Left lung (tissue), 4 donors: ENCODE measurements at regions not wholly inside any gene's neighbourhood (a gene's known extent, or its start where the extent isn't known, plus 50 kb on each side); places are given as distances from the start of the nearest gene placed in this dataset.

Source experiments
- ATAC-seq: fragments of 200-7000 bp; cut with Tn5 transposase; one replicate; pipeline ENCODE4 v1.9.1; 2020; ENCODE audit warnings: moderate library complexity
- DNase-seq, 4 donors: peaks; one replicate each; pipeline ENCODE4 v3.0.0-alpha.2; 2013 to 2020
- H3K27ac ChIP-seq, 2 donors: fragments of 200-600 bp; sonication (generic) in 1 of 2; one replicate each; pipeline versions ENCODE4 v1.5.0 to v1.8.0; 2020 to 2021
- H3K27me3 ChIP-seq, 2 donors: fragments of 200-600 bp; sonication (generic) in 1 of 2; one replicate each; pipeline versions ENCODE4 v1.5.0 to v1.8.0; 2020 to 2021
- H3K36me3 ChIP-seq, 2 donors: fragments of 200-600 bp; sonication (generic) in 1 of 2; one replicate each; pipeline versions ENCODE4 v1.5.0 to v1.8.0; 2020 to 2021
- H3K4me1 ChIP-seq, 2 donors: fragments of 200-600 bp; one replicate each; pipeline ENCODE4 v1.8.0; 2021
- H3K4me3 ChIP-seq, 2 donors: fragments of 200-600 bp; sonication (generic) in 1 of 2; one replicate each; pipeline versions ENCODE4 v1.5.0 to v1.8.0; 2020 to 2021; ENCODE audit warnings: mild to moderate bottlenecking in 1 of 2
- H3K9me3 ChIP-seq, 2 donors: fragments of 200-600 bp; sonication (generic) in 1 of 2; one replicate each; pipeline versions ENCODE4 v1.5.0 to v1.8.0; 2020 to 2021
- intact Hi-C, 2 donors: fragments of 100-400 bp; cut with DNase I; formaldehyde crosslinking; loops; one replicate each; pipeline versions ENCODE4 v1.11.2 to v1.14.2; 2022
- TF ChIP-seq, protein P1 (sequence below), 2 donors: fragments of 200-600 bp; sonication (generic) in 1 of 2; IDR thresholded peaks; one replicate each; pipeline versions ENCODE4 v1.5.0 to v1.8.0; 2021; ENCODE audit warnings: antibody characterized with exemption in 2 of 2
- donor health status: DM: no; HTN: yes; CAD: no.
- donor health status: DM: no; HTN: no; CAD: no.

GRCh38 chr12:5259523-5259922 lies 172.4 kb upstream of the NTF3 start:
- intact Hi-C loops, result no loop called here
- DNase-seq (no peak), ATAC-seq (no peak)

DNA sequence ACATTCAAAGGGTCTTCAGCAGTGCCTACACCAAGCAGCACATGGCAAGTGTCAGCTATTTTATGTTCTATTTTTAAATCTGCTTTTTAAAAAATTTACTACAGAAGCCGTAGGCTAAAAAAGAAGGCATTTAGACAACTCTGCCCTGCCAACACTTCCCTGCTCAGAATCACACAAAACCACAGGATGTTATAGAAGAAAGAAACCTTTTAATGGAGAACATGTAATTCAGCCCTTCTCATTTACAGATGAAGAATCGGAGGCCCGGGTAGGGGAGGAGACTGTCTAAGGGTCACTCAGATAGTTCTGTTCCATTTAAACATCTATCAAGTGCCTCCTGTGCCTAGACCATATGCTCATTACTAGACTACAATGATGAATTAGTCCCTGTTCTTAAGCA lies 171.8 kb upstream of the NTF3 start:
- Histone ChIP-seq H3K27ac (no peak overlapping the region), H3K4me1 (peaks cover 0 to 4% of the 10 kb centered on the region in 2 donors), H3K9me3 (no peaks in the 10 kb centered on the region), H3K36me3 (no peaks in the 10 kb centered on the region), H3K4me3 (no peak overlapping the region), H3K27me3 (no peaks in the 10 kb centered on the region)
- ATAC-seq (no peak), DNase-seq (no peak)
- intact Hi-C loops, result no loop called here
- TF ChIP-seq, protein P1, sequence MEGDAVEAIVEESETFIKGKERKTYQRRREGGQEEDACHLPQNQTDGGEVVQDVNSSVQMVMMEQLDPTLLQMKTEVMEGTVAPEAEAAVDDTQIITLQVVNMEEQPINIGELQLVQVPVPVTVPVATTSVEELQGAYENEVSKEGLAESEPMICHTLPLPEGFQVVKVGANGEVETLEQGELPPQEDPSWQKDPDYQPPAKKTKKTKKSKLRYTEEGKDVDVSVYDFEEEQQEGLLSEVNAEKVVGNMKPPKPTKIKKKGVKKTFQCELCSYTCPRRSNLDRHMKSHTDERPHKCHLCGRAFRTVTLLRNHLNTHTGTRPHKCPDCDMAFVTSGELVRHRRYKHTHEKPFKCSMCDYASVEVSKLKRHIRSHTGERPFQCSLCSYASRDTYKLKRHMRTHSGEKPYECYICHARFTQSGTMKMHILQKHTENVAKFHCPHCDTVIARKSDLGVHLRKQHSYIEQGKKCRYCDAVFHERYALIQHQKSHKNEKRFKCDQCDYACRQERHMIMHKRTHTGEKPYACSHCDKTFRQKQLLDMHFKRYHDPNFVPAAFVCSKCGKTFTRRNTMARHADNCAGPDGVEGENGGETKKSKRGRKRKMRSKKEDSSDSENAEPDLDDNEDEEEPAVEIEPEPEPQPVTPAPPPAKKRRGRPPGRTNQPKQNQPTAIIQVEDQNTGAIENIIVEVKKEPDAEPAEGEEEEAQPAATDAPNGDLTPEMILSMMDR (IDR thresholded peaks at IDR 0.05), result no peak

More at GRCh38 chr12:5259523-5259922, 172.4 kb upstream of the NTF3 start:
- Histone ChIP-seq H3K36me3 (no peaks in the 10 kb centered on the region), H3K27ac (no peak overlapping the region), H3K9me3 (no peaks in the 10 kb centered on the region), H3K4me1 (peaks cover 0 to 4% of the 10 kb centered on the region in 2 donors), H3K4me3 (no peak overlapping the region), H3K27me3 (no peaks in the 10 kb centered on the region)
- TF ChIP-seq, protein P1 (IDR thresholded peaks at IDR 0.05), result no peak

DNA sequence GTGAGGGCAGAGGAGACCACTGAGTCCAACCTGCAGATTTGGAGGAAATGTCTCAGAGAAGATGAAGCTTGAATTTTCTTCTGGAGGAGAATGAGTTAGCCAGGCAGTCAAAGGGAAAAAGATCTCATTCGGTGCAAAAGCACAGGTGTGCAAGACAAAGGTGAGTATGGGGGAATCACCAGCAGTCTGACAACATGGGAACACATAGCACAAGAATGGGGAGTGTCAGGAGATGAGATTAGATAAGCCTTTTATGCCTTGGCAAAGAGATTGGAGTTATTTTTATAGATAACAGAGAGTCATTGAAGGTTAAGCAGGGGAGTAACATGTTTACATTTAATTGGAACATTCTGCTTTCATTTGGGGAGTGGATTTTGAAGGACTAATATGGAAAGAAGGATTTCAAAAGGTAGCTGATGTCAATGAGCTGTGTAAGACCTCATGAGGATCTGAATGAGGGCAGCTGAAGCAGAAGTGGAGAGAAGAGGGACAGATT lies 171.3 kb upstream of the NTF3 start:
- H3K9me3 ChIP-seq, result no peaks in the 10 kb centered on the region
- no peaks in the 10 kb centered on the region for H3K36me3 ChIP-seq
- peaks cover 0 to 4% of the 10 kb centered on the region in 2 donors for H3K4me1 ChIP-seq
- peak; percentile 43 for ATAC-seq
- no peaks in the 10 kb centered on the region for H3K27me3 ChIP-seq
- TF ChIP-seq, protein P1 (IDR thresholded peaks at IDR 0.05), result no peak
- no peak overlapping the region for H3K27ac ChIP-seq
- no peak for DNase-seq
- H3K4me3 ChIP-seq, result no peak overlapping the region
- intact Hi-C loops, result no loop called here

GRCh38 chr12:5262450-5262849 lies 169.5 kb upstream of the NTF3 start:
- Histone ChIP-seq H3K4me3 (no peak overlapping the region), H3K4me1 (peaks cover 0 to 4% of the 10 kb centered on the region in 2 donors), H3K27me3 (no peaks in the 10 kb centered on the region), H3K27ac (no peak overlapping the region), H3K36me3 (no peaks in the 10 kb centered on the region), H3K9me3 (no peaks in the 10 kb centered on the region)
- intact Hi-C loops, result no loop called here
- DNase-seq (no peak), ATAC-seq (no peak)
- TF ChIP-seq, protein P1 (IDR thresholded peaks at IDR 0.05), result no peak

DNA sequence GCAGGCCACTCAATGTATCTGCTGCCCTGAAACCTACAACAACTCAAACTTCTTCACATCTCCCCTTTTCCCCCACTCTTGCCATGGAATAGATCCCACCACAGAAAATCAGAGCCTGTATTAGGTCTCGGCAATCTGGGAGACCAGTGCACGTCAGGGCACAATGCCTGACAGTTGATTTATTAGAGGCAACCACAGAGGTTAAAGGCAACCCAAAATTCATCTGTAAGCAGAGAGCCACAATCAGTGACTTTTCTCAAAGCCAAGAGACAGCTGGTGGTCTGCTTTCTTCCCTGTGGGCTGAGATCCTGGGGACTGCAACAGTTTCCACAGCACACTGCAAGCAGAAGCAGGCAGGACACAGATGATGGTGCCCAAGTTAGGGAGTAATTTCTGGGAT lies 169.0 kb upstream of the NTF3 start:
- ATAC-seq (no peak), DNase-seq (no peak)
- no peaks in the 10 kb centered on the region for H3K9me3 ChIP-seq
- no peaks in the 10 kb centered on the region for H3K36me3 ChIP-seq
- intact Hi-C loops, result no loop called here
- H3K4me3 ChIP-seq, result no peak overlapping the region
- peaks cover 0 to 4% of the 10 kb centered on the region in 2 donors for H3K4me1 ChIP-seq
- TF ChIP-seq, protein P1 (IDR thresholded peaks at IDR 0.05), result no peak
- H3K27me3 ChIP-seq, result no peaks in the 10 kb centered on the region
- no peak overlapping the region for H3K27ac ChIP-seq
